ENCODE measurements at regions not wholly inside any gene's neighbourhood (a gene's known extent, or its start where the extent isn't known, plus 50 kb on each side); places are given as distances from the start of the nearest gene placed in this dataset.

DNA sequence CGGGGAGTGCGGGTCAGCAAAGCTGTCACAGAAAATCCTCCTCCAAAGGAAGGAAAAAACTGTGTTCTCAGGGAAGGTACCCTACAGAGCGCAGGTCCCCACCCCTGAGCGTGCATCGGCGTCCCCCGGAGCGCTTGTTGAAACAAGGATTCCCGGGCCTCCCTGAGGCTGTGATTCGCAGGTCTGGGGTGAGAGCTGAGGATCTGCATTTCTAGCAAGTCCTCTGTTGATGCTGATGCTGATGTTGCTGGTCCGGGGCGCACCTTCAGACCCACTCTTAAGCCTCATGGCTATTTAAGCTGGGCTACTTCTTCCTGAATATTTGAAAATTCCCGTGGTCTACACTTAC, 226.2 kb upstream of the IGF1R start:
- peaks cover 85% of the 10 kb centered on the region for H3K27me3 ChIP-seq
- no peak for DNase-seq
- no peaks in the 10 kb centered on the region for H3K9me3 ChIP-seq
- H3K4me3 ChIP-seq (ENCODE audit: low read depth, low read length), result no peak overlapping the region
- H3K4me1 ChIP-seq, result no peaks in the 10 kb centered on the region
- TF ChIP-seq, protein P1, sequence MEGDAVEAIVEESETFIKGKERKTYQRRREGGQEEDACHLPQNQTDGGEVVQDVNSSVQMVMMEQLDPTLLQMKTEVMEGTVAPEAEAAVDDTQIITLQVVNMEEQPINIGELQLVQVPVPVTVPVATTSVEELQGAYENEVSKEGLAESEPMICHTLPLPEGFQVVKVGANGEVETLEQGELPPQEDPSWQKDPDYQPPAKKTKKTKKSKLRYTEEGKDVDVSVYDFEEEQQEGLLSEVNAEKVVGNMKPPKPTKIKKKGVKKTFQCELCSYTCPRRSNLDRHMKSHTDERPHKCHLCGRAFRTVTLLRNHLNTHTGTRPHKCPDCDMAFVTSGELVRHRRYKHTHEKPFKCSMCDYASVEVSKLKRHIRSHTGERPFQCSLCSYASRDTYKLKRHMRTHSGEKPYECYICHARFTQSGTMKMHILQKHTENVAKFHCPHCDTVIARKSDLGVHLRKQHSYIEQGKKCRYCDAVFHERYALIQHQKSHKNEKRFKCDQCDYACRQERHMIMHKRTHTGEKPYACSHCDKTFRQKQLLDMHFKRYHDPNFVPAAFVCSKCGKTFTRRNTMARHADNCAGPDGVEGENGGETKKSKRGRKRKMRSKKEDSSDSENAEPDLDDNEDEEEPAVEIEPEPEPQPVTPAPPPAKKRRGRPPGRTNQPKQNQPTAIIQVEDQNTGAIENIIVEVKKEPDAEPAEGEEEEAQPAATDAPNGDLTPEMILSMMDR (IDR thresholded peaks at IDR 0.05; ENCODE audit: low read depth, low read length), result no peak
- no peaks in the 10 kb centered on the region for H3K36me3 ChIP-seq

GRCh38 chr15:98425173-98425572, 223.2 kb upstream of the IGF1R start:
- no peaks in the 10 kb centered on the region for H3K36me3 ChIP-seq
- DNase-seq, result no peak
- TF ChIP-seq, protein P1 (IDR thresholded peaks at IDR 0.05; ENCODE audit: low read depth, low read length), result no peak

DNA sequence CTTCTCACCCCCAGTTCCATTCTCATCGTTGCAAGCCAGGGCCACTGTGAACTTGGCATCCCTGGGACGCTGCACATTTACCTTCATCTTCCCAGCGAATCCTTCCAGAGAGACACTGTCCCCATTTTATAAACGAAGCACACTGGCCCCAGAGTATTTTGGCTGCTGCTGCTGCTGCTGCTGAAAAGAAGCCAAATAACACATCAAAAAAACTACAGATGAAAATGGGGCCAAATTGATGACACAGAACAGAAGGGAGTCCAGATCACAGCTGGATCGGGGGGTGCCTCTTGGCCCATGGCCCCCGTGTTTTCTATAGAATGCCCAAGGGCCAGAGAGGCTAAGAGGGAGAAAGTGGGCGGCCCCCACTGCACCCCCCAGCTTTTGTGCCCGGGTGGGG, 221.0 kb upstream of the IGF1R start:
- DNase-seq, result no peak
- H3K9me3 ChIP-seq, result no peaks in the 10 kb centered on the region
- TF ChIP-seq, protein P1 (IDR thresholded peaks at IDR 0.05; ENCODE audit: low read depth, low read length), result no peak
- H3K4me3 ChIP-seq (ENCODE audit: low read depth, low read length), result no peak overlapping the region
- peaks cover 83% of the 10 kb centered on the region for H3K27me3 ChIP-seq
- no peaks in the 10 kb centered on the region for H3K36me3 ChIP-seq
- no peaks in the 10 kb centered on the region for H3K4me1 ChIP-seq

More at GRCh38 chr15:98425173-98425572, 223.2 kb upstream of the IGF1R start:
- Histone ChIP-seq H3K9me3 (no peaks in the 10 kb centered on the region), H3K4me3 (ENCODE audit: low read depth, low read length) (no peak overlapping the region), H3K27me3 (peaks cover 94% of the 10 kb centered on the region), H3K4me1 (no peaks in the 10 kb centered on the region)

DNA sequence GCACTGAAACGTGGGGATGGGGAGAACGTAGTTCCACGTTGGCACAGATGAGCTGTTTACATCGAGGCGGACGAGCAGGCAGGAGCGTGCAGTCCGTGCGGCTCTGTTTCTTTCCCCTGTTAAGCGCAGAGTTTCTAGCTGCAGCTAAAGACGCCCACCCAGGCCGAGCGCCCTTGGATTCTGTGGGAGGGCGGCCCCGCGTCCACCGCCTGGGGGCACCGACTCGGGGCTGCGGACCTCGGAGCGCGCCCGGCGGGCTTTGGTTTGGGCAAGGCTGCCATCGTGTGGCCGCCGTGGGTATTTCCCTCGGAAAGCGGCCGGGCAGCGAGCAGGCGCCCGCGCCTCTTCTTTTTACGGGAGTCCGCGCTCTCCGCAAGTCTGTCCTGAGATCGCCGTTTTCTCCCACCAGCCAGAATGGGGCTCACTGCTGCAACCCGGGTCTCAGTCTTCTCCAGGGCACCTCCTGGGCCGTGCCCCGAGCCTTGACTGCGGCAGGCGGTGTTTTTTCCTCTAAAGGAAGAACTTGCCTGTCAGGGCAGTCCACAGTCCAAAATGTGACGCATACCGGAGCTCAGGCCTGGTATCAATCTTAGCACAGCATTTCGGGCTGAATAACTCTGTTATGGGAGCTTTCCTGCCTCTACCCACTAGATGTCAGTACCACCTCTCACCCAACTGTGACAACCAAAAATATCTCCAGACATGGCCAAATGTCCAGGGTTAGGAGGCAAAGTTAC, 219.9 kb upstream of the IGF1R start:
- TF ChIP-seq, protein P1 (IDR thresholded peaks at IDR 0.05; ENCODE audit: low read depth, low read length), result peak; percentile 55
- peak; percentile 80 for DNase-seq
- peak overlapping the region; percentile 47 for H3K4me3 ChIP-seq (ENCODE audit: low read depth, low read length)

GRCh38 chr15:98431171-98431570, 217.2 kb upstream of the IGF1R start:
- H3K36me3 ChIP-seq, result no peaks in the 10 kb centered on the region
- TF ChIP-seq, protein P1 (IDR thresholded peaks at IDR 0.05; ENCODE audit: low read depth, low read length), result no peak
- no peak for DNase-seq
- H3K9me3 ChIP-seq, result no peaks in the 10 kb centered on the region
- H3K4me1 ChIP-seq, result no peaks in the 10 kb centered on the region
- H3K4me3 ChIP-seq (ENCODE audit: low read depth, low read length), result no peak overlapping the region
- peaks cover 62% of the 10 kb centered on the region for H3K27me3 ChIP-seq

More for the DNA sequence above, 219.9 kb upstream of the IGF1R start:
- no peaks in the 10 kb centered on the region for H3K4me1 ChIP-seq
- no peaks in the 10 kb centered on the region for H3K9me3 ChIP-seq
- peaks cover 77% of the 10 kb centered on the region for H3K27me3 ChIP-seq
- H3K36me3 ChIP-seq, result no peaks in the 10 kb centered on the region

DNA sequence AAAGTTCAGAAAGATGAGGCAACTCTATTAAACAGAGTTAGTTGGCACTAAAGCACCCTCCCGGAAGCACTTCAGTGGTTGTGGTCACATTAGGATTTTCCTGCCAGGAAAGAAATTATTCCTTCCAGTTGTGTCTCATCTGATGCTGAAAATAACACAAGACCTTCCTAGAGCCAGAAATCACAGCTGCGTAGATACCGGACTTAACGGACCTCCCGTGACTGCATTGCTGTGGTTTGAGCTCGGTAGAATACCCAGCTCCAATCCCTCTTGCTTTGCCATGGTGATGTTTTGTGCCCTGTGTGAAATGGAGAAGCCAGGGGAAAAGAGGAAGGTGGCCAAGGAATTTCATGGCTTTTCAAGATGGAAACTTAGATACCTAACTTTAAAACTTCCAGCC, 215.0 kb upstream of the IGF1R start:
- Histone ChIP-seq H3K4me1 (no peaks in the 10 kb centered on the region), H3K36me3 (no peaks in the 10 kb centered on the region), H3K9me3 (no peaks in the 10 kb centered on the region), H3K27me3 (peaks cover 41% of the 10 kb centered on the region), H3K4me3 (ENCODE audit: low read depth, low read length) (no peak overlapping the region)
- DNase-seq, result no peak
- TF ChIP-seq, protein P1 (IDR thresholded peaks at IDR 0.05; ENCODE audit: low read depth, low read length), result no peak

Data from BE2C (cell line).